Ecto neural progenitor cell (in vitro differentiated cells): ENCODE measurements at regions not wholly inside any gene's neighbourhood (a gene's known extent, or its start where the extent isn't known, plus 50 kb on each side); places are given as distances from the start of the nearest gene placed in this dataset.

ENCODE experiments used
- DNase-seq: peaks from one replicate; pipeline ENCODE4 v3.0.0-alpha.2; 2018; ENCODE audit warnings: low spot score

DNA sequence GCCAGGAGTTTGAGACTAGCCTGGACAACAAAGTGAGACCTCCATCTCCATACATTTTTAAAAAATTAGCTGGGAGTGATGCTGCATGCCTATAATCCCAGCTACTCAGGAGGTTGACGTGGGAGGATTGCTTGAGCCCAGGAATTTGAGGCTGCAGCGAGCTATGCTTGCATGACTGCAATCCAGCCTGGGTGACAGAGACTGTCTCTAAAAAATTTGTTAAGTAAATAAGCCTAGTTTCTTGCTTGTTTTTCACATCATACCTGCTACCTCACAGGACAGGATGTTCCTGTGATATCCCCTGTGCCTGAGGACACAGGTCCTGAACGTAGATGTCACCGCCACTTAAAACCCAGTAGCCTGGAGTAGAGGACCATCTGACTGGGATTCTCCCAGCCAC, 348.6 kb downstream of the MN1 start:
- DNase-seq: no peak

DNA sequence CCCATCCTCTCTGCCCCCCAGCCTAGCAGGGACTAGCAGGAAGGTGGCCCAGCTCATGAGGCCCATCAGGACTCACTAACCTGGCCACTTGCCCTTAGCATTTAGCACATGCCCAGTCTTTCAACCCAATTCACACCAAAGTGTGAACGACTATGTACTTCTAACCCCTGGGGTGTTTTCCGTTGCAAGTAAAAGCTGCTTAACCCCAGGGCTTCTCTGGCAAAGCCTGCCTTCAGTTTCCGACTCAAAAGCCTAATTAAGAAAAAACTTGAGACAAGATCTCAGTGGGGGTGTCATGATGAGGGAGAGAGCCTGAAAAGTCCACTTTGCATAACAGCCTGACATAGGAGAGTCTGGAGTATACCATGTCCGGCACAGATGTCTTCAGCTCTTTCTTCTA, 347.8 kb downstream of the MN1 start:
- no peak for DNase-seq

DNA sequence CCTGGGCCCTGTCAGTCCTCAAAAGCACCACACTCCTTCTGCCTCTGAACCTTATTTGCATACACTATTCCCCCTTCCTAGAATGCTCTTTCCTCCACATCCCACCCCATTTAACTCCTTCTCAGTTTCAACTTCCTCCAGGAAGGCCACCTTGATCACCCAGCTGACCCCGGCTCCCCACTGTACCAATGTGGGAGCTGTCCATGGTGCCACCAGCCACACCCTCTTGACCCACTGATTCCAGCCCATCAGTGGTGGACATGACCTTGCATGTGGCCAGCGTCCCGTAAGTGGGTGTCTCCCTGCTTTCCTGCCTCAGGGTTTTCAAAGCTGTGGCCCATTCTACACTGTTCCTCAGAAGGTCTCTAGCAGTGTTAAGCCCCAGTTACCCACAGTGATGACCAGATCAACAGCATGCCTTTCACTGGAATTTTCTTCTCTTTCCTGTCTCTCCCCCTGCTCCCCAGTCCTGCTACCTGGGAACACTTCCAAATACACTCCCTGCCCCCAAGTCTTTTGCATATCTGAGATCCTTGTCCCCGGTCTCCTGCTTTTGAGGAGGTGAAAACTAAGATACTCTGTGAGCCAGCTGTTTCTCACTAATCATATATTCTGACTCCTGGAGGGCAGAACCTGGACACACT, 346.6 kb downstream of the MN1 start:
- no peak for DNase-seq

GRCh38 chr22:27455526-27455925, 346.0 kb downstream of the MN1 start:
- no peak for DNase-seq

DNA sequence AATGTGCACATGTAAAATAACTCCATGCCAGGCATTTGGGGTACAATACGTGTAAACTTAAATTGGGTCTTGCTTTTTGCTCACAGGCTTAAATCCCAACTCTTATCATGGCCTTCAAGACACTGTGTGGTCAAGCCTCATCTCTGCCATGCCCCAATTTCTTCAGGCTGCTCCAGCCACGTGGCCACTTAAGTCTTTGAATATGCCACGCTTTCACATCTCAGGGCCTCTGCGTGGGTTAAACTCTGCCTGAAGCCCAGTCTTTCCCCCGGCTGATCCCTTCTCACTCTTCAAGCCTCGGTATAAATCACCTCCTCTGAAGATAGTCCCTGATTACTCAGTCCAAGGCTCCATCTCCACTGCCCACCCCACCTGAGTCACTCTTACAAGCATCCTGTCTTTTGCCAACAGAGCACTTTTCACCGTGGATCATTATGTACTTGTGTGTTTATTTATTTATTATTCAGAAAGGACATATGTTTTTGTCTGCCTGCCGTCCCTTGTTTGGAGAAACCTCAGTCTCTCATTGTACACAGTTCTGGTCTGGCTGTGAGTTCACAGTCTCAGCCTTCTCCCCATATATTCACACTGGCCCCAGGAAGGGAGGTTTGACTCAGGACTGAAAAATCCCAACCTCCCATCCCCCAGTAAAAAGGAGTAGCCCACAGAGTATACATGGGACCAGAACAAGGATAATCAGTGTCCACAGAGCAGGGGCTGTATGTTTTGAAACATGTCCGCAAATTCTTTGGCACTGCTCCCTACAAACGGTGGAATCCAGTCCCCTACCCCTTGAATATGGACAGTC, 344.7 kb downstream of the MN1 start:
- DNase-seq: no peak

DNA sequence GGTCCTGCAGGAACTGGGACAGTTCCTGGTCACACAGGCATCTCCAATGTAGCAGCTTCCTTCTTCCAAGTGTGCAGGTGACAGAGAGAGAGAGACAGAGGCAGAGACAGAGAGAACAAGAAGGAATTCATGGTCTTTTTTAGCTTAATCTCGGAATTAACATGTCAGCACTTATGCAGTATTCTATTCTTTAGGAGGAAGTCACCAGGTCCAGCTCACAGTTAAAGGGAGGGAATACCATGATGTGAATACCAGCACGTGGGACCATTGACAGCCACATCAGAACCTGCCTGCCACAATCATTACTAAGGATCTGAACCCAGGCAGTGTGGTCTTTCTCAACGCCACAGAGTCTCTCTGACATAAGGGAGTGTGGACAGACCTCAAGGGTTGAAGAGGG, 341.6 kb downstream of the MN1 start:
- DNase-seq: no peak

- DNase-seq: no peak
Observed at GRCh38 chr22:27460591-27461347, 340.8 kb downstream of the MN1 start.

- peak; percentile 76 for DNase-seq
Observed at GRCh38 chr22:27461470-27461869, 340.1 kb downstream of the MN1 start.

DNA sequence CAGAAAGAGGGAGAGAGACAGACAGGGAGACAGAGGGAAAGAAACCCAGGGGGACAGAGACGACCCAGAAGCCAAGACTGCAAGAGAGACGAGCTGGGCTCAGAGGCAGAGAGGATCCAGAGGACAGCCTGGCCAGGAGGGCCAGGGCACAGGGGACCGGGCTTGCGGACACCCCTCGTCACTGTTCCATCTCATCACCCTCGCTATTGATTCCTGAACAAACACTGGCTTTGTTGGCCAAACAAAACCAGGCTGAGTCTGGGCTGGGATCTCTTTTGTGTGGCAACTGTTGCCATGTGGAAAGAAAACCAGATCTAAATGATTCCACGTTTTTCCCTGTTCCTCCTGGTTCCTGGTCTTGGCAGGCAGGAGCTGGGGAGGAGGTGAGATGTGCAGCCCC, 339.4 kb downstream of the MN1 start:
- no peak for DNase-seq

DNA sequence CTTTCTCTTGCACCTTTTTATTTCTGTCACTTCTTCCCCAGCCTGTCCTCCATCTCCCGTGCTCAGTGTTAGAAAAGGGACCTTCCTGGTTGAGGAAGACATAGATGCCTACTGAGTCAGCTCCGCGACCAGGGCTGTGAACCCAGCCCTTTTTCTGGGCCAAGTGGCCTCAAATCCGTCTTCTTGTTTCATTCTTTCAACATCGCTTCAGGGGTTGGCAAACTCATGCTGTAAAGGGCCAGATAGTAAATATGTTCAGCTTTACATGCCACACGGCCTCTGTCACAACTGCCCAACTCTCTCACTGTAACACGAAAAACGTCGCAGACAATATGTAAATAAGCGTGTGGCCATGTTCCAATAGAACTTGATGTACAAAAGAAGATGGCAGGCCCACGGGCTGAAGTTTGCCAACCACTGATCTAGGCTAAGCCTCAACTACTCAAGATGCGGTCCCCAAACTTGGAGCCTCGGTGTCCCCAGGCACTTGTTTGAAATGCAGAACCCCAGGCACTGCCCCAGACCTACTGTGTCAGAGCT, 338.4 kb downstream of the MN1 start:
- no peak for DNase-seq

- no peak for DNase-seq
Observed at GRCh38 chr22:27466229-27466628, 335.3 kb downstream of the MN1 start.

- no peak for DNase-seq
Observed at GRCh38 chr22:27466778-27467438, 334.6 kb downstream of the MN1 start.

GRCh38 chr22:27467711-27468110, 333.8 kb downstream of the MN1 start:
- DNase-seq: no peak

GRCh38 chr22:27468712-27469111, 332.8 kb downstream of the MN1 start:
- no peak for DNase-seq

DNA sequence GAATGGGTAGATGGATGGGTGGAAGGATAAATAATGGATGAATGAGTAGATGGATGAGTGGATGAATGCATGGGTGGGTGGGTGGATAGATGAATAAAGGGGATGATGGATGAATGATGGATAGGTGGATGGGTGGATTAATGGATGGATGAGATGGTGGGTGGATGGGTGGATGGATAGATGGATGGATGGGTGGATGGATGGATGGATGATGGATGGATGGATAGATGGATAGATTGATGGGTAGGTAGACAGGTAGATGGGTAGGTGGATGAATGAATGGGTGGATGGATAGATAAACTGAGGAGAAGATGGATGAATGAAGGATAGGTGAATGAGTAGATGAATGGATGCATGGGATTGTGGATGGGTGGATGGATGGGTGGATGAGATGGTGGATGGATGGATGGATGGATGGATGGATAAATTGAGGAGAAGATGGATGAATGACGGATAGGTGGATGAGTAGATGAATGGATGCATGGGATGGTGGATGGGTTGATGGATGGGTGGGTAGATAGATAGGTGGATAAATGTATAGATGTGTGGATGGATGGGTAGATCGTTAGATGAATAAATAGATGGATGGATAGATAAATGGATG, 331.3 kb downstream of the MN1 start:
- DNase-seq: no peak

GRCh38 chr22:27472975-27473374, 328.6 kb downstream of the MN1 start:
- no peak for DNase-seq

DNA sequence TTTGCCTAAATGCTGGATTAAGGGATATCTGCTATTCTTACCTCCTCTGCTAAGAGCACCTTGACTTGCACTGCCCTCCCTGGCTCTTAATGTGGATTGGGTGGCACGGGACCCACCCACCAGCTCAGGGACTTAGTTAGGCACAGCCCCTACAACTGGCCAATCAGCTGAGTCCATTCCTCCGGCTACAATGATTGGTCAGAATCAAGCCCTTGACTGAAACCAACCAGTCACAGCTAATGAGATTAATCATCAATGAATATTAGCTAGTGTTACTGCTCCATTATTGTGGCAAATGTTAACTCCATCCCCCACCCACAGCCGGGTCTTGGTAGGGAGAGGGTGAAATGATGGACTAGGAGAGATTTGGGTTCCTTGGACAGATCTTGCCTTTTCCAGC, 328.0 kb downstream of the MN1 start:
- DNase-seq: no peak

- DNase-seq: no peak
Observed at GRCh38 chr22:27474112-27474571, 327.4 kb downstream of the MN1 start.

GRCh38 chr22:27474711-27475547, 326.6 kb downstream of the MN1 start:
- DNase-seq: no peak

DNA sequence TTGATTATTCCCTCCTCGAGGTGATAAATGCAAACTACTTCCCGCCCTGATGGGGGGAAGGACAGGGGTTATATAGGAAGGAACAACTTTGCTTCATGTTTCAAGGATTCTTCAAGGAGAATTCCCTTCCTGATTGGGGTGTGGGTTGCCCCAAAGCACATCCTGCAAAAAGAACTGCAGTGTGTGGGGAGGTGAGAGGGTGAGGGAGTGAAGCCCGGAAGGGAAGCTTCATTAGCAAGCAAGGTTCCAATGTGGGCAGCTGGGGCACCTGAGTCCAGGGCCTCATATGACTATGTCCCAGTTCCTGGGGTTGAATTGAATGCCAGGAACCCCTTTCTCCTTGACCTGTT, 326.0 kb downstream of the MN1 start:
- no peak for DNase-seq

DNA sequence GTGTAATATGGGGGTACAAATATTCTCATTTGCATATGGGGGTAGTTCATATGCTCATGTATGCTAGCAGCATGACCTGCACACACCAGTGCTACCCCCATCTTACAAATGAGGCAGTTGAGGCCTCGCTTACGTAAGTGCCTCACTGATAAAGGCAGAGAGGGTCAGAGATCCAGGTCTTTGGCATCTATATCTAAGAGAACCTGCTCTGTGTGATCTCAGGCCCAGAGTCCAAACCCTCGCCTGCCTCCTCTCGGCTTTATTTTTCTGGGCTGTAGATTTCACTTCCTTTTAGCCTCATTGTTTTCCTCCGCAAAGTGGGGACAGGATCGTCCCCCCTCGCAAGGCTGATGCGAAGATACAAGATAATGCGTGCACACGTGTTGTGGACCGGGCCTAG, 325.2 kb downstream of the MN1 start:
- no peak for DNase-seq
